Thymus (tissue), 11 donors: ENCODE measurements at regions not wholly inside any gene's neighbourhood (a gene's known extent, or its start where the extent isn't known, plus 50 kb on each side); places are given as distances from the start of the nearest gene placed in this dataset.

Experiments used
- DNase-seq, 9 donors: peaks; one replicate each; pipeline ENCODE4 v3.0.0-alpha.2; 2013; ENCODE audit warnings: low spot score in 9 of 9, low read depth in 6 of 9, missing footprints in 1 of 9
- H3K27ac ChIP-seq, 2 donors: one replicate each; pipeline ENCODE4 v1.5.1; 2013; ENCODE audit warnings: control low read depth in 1 of 2, low read depth in 1 of 2, low read length in 1 of 2, mild to moderate bottlenecking in 1 of 2, moderate library complexity in 1 of 2
- H3K27me3 ChIP-seq, 2 donors: one replicate each; pipeline ENCODE4 v1.5.1; 2013; ENCODE audit warnings: low read length in 1 of 2; ENCODE audit not compliant: control insufficient read depth in 2 of 2, insufficient read depth in 1 of 2
- H3K36me3 ChIP-seq, 2 donors: one replicate each; pipeline ENCODE4 v1.5.1; 2013; ENCODE audit warnings: low read length in 1 of 2, mild to moderate bottlenecking in 1 of 2, moderate library complexity in 1 of 2; ENCODE audit not compliant: control insufficient read depth in 2 of 2, insufficient read depth in 2 of 2
- H3K4me1 ChIP-seq, 2 donors: one replicate each; pipeline ENCODE4 v1.5.1; 2013; ENCODE audit warnings: low read length in 2 of 2; ENCODE audit not compliant: control insufficient read depth in 2 of 2, insufficient read depth in 2 of 2
- H3K4me3 ChIP-seq, 2 donors: one replicate each; pipeline ENCODE4 v1.5.1; 2013; ENCODE audit warnings: low read length in 2 of 2, control low read depth in 1 of 2, mild to moderate bottlenecking in 1 of 2
- H3K9me3 ChIP-seq, 2 donors: one replicate each; pipeline ENCODE4 v1.5.1; 2013; ENCODE audit warnings: low read length in 1 of 2, mild to moderate bottlenecking in 1 of 2; ENCODE audit not compliant: control insufficient read depth in 2 of 2, insufficient read depth in 1 of 2
- WGBS: extraction: QIAGEN DNeasy Blood & Tissue Kit; methylation state at CpG from one replicate; pipeline ENCODE4 v1.1.7; 2013; 5-methylcytosine and 5-hydroxymethylcytosine counted together
- donor health status: healthy.

GRCh38 chr10:62529396-62529795 is 155.2 kb downstream of the ZNF365 start:
- Histone ChIP-seq H3K27me3 (no peaks in the 10 kb centered on the region), H3K9me3 (no peaks in the 10 kb centered on the region), H3K4me1 (peaks cover 0 to 15% of the 10 kb centered on the region in 2 donors), H3K27ac (no peak overlapping the region), H3K36me3 (no peaks in the 10 kb centered on the region), H3K4me3 (no peak overlapping the region)
- no peak for DNase-seq
- WGBS = 77% methylated on average over 2 of the region's 2 CpGs

GRCh38 chr10:62534031-62534430 is 159.9 kb downstream of the ZNF365 start:
- no peaks in the 10 kb centered on the region for H3K4me1 ChIP-seq
- no peaks in the 10 kb centered on the region for H3K9me3 ChIP-seq
- no peak overlapping the region for H3K27ac ChIP-seq
- H3K36me3 ChIP-seq = no peaks in the 10 kb centered on the region
- H3K27me3 ChIP-seq = no peaks in the 10 kb centered on the region
- no peak overlapping the region for H3K4me3 ChIP-seq
- 88% methylated on average over 2 of the region's 2 CpGs for WGBS
- no peak for DNase-seq

- Histone ChIP-seq H3K4me3 (no peak overlapping the region), H3K27ac (no peak overlapping the region), H3K27me3 (no peaks in the 10 kb centered on the region), H3K36me3 (no peaks in the 10 kb centered on the region), H3K4me1 (no peaks in the 10 kb centered on the region), H3K9me3 (no peaks in the 10 kb centered on the region)
- no peak for DNase-seq
- WGBS = 52% methylated on average over 6 of the region's 6 CpGs
Observed at GRCh38 chr10:62538606-62539005, 164.4 kb downstream of the ZNF365 start.

GRCh38 chr10:62540389-62540788 is 166.2 kb downstream of the ZNF365 start:
- Histone ChIP-seq H3K27ac (no peak overlapping the region), H3K4me3 (no peak overlapping the region), H3K9me3 (no peaks in the 10 kb centered on the region), H3K4me1 (no peaks in the 10 kb centered on the region), H3K27me3 (no peaks in the 10 kb centered on the region), H3K36me3 (no peaks in the 10 kb centered on the region)
- no peak for DNase-seq
- 89% methylated on average over 3 of the region's 3 CpGs for WGBS

GRCh38 chr10:62541811-62542210 is 167.6 kb downstream of the ZNF365 start:
- no peak for DNase-seq
- no peak overlapping the region for H3K27ac ChIP-seq

GRCh38 chr10:62543571-62544355 is 169.6 kb downstream of the ZNF365 start:
- 84% methylated on average over 9 of the region's 9 CpGs for WGBS
- H3K4me1 ChIP-seq = no peaks in the 10 kb centered on the region
- no peak for DNase-seq

More at GRCh38 chr10:62541811-62542210, 167.6 kb downstream of the ZNF365 start:
- no peaks in the 10 kb centered on the region for H3K27me3 ChIP-seq
- WGBS = 92% methylated on average over 7 of the region's 7 CpGs
- H3K4me1 ChIP-seq = no peaks in the 10 kb centered on the region
- H3K36me3 ChIP-seq = no peaks in the 10 kb centered on the region
- no peak overlapping the region for H3K4me3 ChIP-seq
- H3K9me3 ChIP-seq = no peaks in the 10 kb centered on the region

GRCh38 chr10:62545160-62546066 is 171.2 kb downstream of the ZNF365 start:
- WGBS = 94% methylated on average over 5 of the region's 5 CpGs
- Histone ChIP-seq H3K9me3 (no peaks in the 10 kb centered on the region), H3K27ac (no peak overlapping the region), H3K36me3 (no peaks in the 10 kb centered on the region), H3K4me1 (no peaks in the 10 kb centered on the region), H3K27me3 (no peaks in the 10 kb centered on the region), H3K4me3 (no peak overlapping the region)
- DNase-seq = no peak

More at GRCh38 chr10:62543571-62544355, 169.6 kb downstream of the ZNF365 start:
- H3K27ac ChIP-seq = no peak overlapping the region
- H3K4me3 ChIP-seq = no peak overlapping the region
- no peaks in the 10 kb centered on the region for H3K36me3 ChIP-seq
- H3K27me3 ChIP-seq = no peaks in the 10 kb centered on the region
- H3K9me3 ChIP-seq = no peaks in the 10 kb centered on the region

GRCh38 chr10:62548686-62549085 is 174.5 kb downstream of the ZNF365 start:
- Histone ChIP-seq H3K27ac (no peak overlapping the region), H3K36me3 (no peaks in the 10 kb centered on the region), H3K4me3 (no peak overlapping the region), H3K9me3 (no peaks in the 10 kb centered on the region), H3K4me1 (no peaks in the 10 kb centered on the region), H3K27me3 (no peaks in the 10 kb centered on the region)
- DNase-seq = no peak
- 95% methylated on average over 3 of the region's 3 CpGs for WGBS

- 92% methylated on average over 1 of the region's 1 CpG for WGBS
- H3K4me1 ChIP-seq = no peaks in the 10 kb centered on the region
Observed at GRCh38 chr10:62550173-62550572, 176.0 kb downstream of the ZNF365 start.

More at GRCh38 chr10:62550173-62550572, 176.0 kb downstream of the ZNF365 start:
- no peaks in the 10 kb centered on the region for H3K27me3 ChIP-seq
- H3K9me3 ChIP-seq = no peaks in the 10 kb centered on the region
- no peak overlapping the region for H3K4me3 ChIP-seq
- DNase-seq = no peak
- H3K27ac ChIP-seq = no peak overlapping the region
- H3K36me3 ChIP-seq = no peaks in the 10 kb centered on the region
